GM12873 (cell line): ENCODE measurements at regions not wholly inside any gene's neighbourhood (a gene's known extent, or its start where the extent isn't known, plus 50 kb on each side); places are given as distances from the start of the nearest gene placed in this dataset.

Experiments
- CTCF ChIP-seq: IDR thresholded peaks from 2 replicates; pipeline ENCODE4 v1.5.1; 2012; ENCODE audit warnings: low read depth, mild to moderate bottlenecking, moderate library complexity, low read length, control low read depth; ENCODE audit not compliant: insufficient read depth; ENCODE audit errors: missing control alignments

- no peak for TF ChIP-seq CTCF
Observed at GRCh38 chr11:109302591-109303334, 119.2 kb upstream of the C11orf87 start.

GRCh38 chr11:109303342-109303741 is 118.6 kb upstream of the C11orf87 start:
- TF ChIP-seq CTCF, result no peak

- TF ChIP-seq CTCF, result no peak
Observed at GRCh38 chr11:109304159-109304558, 117.8 kb upstream of the C11orf87 start.

GRCh38 chr11:109305009-109305408 is 117.0 kb upstream of the C11orf87 start:
- TF ChIP-seq CTCF, result no peak

- no peak for TF ChIP-seq CTCF
Observed at GRCh38 chr11:109306322-109306721, 115.7 kb upstream of the C11orf87 start.

GRCh38 chr11:109307366-109307765 is 114.6 kb upstream of the C11orf87 start:
- no peak for TF ChIP-seq CTCF

GRCh38 chr11:109308551-109308950 is 113.4 kb upstream of the C11orf87 start:
- no peak for TF ChIP-seq CTCF
